ENCODE measurements at regions not wholly inside any gene's neighbourhood (a gene's known extent, or its start where the extent isn't known, plus 50 kb on each side); places are given as distances from the start of the nearest gene placed in this dataset.

DNA sequence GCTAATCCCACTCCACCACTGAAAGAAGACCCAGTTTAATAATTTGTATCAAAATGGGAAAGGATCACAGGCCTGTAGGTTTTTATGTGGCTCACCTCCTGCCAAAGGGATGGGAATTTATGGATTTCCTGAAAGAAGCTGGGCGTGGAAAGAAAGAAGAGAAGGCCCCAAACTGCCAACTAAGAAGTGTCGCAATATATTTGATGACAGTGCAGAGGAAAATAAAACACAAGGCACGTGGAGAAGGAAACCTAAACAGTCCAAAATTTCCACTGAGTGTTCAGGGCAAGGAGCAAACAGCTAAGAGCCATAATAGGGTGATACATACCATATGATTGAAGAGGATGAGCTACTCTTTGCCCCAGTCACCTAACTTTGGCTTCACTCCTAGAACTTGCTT lies 667.2 kb downstream of the GATA3 start:
- Mint-ChIP-seq H3K27me3 (no peaks in the 10 kb centered on the region), H3K27ac (no peak overlapping the region)
- CTCF ChIA-PET, result interaction anchor here in 1 of 2 donors (0.5 kb wide), 1 partner anchor 531 kb away, joined by 3 read pairs; no protein-coding TSS in a partner anchor

GRCh38 chr10:8722835-8723234 lies 668.3 kb downstream of the GATA3 start:
- DNase-seq (no peak), ATAC-seq (replicated peaks in 1 of 4) (no peak)
- peaks cover 8% of the 10 kb centered on the region for H3K36me3 Mint-ChIP-seq
- H3K4me3 Mint-ChIP-seq, result no peak overlapping the region
- no peaks in the 10 kb centered on the region for H3K4me1 ChIP-seq (ENCODE audit: control insufficient read depth in 1 of 2, extremely low read depth in 1 of 2, insufficient read depth in 2 of 2, low read length in 2 of 2)
- H3K4me1 Mint-ChIP-seq, result no peaks in the 10 kb centered on the region
- 59% methylated on average over 2 of the region's 4 CpGs for WGBS (ENCODE audit: insufficient coverage)
- POLR2A ChIA-PET, result no interaction called here
- H3K27ac ChIP-seq (ENCODE audit: low read length), result no peak overlapping the region
- no peaks in the 10 kb centered on the region for H3K27me3 Mint-ChIP-seq
- no peak overlapping the region for H3K4me3 ChIP-seq (ENCODE audit: control insufficient read depth in 1 of 2, extremely low read depth in 1 of 2, low read length in 1 of 2)
- H3K27ac Mint-ChIP-seq, result no peak overlapping the region
- CTCF ChIA-PET, result interaction anchor here in 1 of 2 donors (0.9 kb wide), 1 partner anchor 8 kb away, joined by 3 read pairs; no protein-coding TSS in a partner anchor
- no peaks in the 10 kb centered on the region for H3K36me3 ChIP-seq (ENCODE audit: control insufficient read depth in 2 of 2, extremely low read depth in 1 of 2, insufficient read depth in 1 of 2, low read length in 1 of 2)
- peaks cover 0 to 4% of the 10 kb centered on the region in 2 experiments for H3K27me3 ChIP-seq (replicated peaks in 1 of 2; ENCODE audit: control insufficient read depth in 2 of 2, extremely low read depth in 1 of 2, insufficient read depth in 2 of 2, low read length in 1 of 2)
- H3K9me3 ChIP-seq, result no peaks in the 10 kb centered on the region
- peaks cover 15 to 25% (median 23%) of the 10 kb centered on the region in 3 donors for H3K9me3 Mint-ChIP-seq

More for the DNA sequence above, 667.2 kb downstream of the GATA3 start:
- H3K27me3 ChIP-seq (replicated peaks in 1 of 2; ENCODE audit: control insufficient read depth in 2 of 2, extremely low read depth in 1 of 2, insufficient read depth in 2 of 2, low read length in 1 of 2), result peaks cover 0 to 4% of the 10 kb centered on the region in 2 experiments
- H3K36me3 Mint-ChIP-seq, result peaks cover 8% of the 10 kb centered on the region
- ATAC-seq (replicated peaks in 1 of 4) (no peak), DNase-seq (no peak)
- H3K9me3 Mint-ChIP-seq, result peaks cover 15 to 25% (median 23%) of the 10 kb centered on the region in 3 donors
- no peak overlapping the region for H3K4me3 ChIP-seq (ENCODE audit: control insufficient read depth in 1 of 2, extremely low read depth in 1 of 2, low read length in 1 of 2)
- H3K27ac ChIP-seq (ENCODE audit: low read length), result no peak overlapping the region
- H3K9me3 ChIP-seq, result no peaks in the 10 kb centered on the region
- no peak overlapping the region for H3K4me3 Mint-ChIP-seq
- WGBS (ENCODE audit: insufficient coverage), result no CpG with 5 or more reads among the region's 3 CpGs
- H3K4me1 ChIP-seq (ENCODE audit: control insufficient read depth in 1 of 2, extremely low read depth in 1 of 2, insufficient read depth in 2 of 2, low read length in 2 of 2), result no peaks in the 10 kb centered on the region
- POLR2A ChIA-PET, result no interaction called here
- no peaks in the 10 kb centered on the region for H3K4me1 Mint-ChIP-seq
- no peaks in the 10 kb centered on the region for H3K36me3 ChIP-seq (ENCODE audit: control insufficient read depth in 2 of 2, extremely low read depth in 1 of 2, insufficient read depth in 1 of 2, low read length in 1 of 2)

DNA sequence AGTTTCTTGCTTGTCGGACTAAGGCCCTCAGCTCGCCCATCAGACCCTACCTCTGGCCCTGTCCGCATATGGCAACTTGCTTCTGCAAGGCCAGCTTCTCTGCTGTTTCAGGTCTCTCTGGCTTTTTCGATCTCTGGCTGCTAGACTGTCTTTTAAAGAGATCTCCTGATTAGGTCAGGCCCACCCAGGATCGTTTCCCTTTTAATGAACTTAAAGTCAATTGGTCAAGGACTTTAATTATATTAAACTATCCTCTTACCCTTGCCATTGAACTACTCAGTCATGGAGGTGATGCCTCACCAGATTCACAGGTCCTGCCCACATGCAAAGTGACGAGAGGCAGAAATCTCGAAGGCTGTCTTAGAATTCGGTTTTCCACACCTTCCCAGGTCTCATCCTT lies 670.9 kb downstream of the GATA3 start:
- peaks cover 10 to 12% of the 10 kb centered on the region in 2 donors for H3K27me3 Mint-ChIP-seq
- ChIA-PET POLR2A (no interaction called here), CTCF (no interaction called here)
- no peak overlapping the region for H3K4me3 ChIP-seq (ENCODE audit: control insufficient read depth in 1 of 2, extremely low read depth in 1 of 2, low read length in 1 of 2)
- 91% methylated on average over 8 of the region's 8 CpGs for WGBS (ENCODE audit: insufficient coverage)
- H3K9me3 Mint-ChIP-seq, result peaks cover 3 to 5% (median 4%) of the 10 kb centered on the region in 3 donors
- H3K27me3 ChIP-seq (replicated peaks in 1 of 2; ENCODE audit: control insufficient read depth in 2 of 2, extremely low read depth in 1 of 2, insufficient read depth in 2 of 2, low read length in 1 of 2), result peaks cover 0 to 4% of the 10 kb centered on the region in 2 experiments
- H3K4me3 Mint-ChIP-seq, result no peak overlapping the region
- ATAC-seq (replicated peaks in 1 of 4) (no peak), DNase-seq (no peak)
- no peaks in the 10 kb centered on the region for H3K9me3 ChIP-seq
- H3K4me1 Mint-ChIP-seq, result no peaks in the 10 kb centered on the region
- H3K36me3 ChIP-seq (ENCODE audit: control insufficient read depth in 2 of 2, extremely low read depth in 1 of 2, insufficient read depth in 1 of 2, low read length in 1 of 2), result no peaks in the 10 kb centered on the region
- H3K27ac ChIP-seq (ENCODE audit: low read length), result no peak overlapping the region
- H3K4me1 ChIP-seq (ENCODE audit: control insufficient read depth in 1 of 2, extremely low read depth in 1 of 2, insufficient read depth in 2 of 2, low read length in 2 of 2), result no peaks in the 10 kb centered on the region
- peaks cover 4% of the 10 kb centered on the region for H3K36me3 Mint-ChIP-seq
- no peak overlapping the region for H3K27ac Mint-ChIP-seq

DNA sequence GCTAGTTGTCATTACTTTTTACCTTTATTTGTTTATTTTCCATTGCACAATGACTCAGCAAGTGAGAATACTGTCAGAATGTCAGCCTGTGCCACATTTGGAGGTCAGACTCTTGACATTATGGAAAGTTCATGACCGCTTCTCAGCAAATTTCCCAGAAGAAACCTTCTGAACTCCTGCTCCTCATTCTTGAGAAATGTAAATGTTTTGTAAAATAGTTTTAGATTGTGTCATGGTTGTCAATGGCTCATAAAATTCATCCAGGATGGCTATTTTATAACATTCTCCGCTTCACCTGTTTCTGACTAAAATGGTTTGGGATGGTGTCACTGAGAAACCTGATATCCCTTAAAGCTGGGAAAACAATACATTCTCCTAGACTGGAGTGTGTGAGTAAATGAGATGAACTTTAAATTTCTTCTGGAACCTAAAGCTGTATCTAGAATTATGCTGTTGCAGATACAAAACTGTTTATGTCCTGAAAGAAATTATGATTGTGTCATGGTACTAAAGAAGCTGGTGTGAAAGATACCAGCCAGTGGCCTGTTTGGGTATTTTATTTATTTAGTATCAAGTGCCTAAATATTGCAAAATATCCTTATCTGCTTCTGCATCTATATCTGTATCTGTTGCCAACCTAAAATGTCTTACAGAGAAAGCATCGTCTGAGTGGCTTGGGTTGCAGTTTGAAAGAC lies 671.7 kb downstream of the GATA3 start:
- peaks cover 4% of the 10 kb centered on the region for H3K36me3 Mint-ChIP-seq
- no peaks in the 10 kb centered on the region for H3K9me3 ChIP-seq
- no peak overlapping the region for H3K27ac Mint-ChIP-seq
- peaks cover 0 to 4% of the 10 kb centered on the region in 2 experiments for H3K27me3 ChIP-seq (replicated peaks in 1 of 2; ENCODE audit: control insufficient read depth in 2 of 2, extremely low read depth in 1 of 2, insufficient read depth in 2 of 2, low read length in 1 of 2)
- H3K27me3 Mint-ChIP-seq, result peaks cover 10 to 12% of the 10 kb centered on the region in 2 donors
- no peaks in the 10 kb centered on the region for H3K36me3 ChIP-seq (ENCODE audit: control insufficient read depth in 2 of 2, extremely low read depth in 1 of 2, insufficient read depth in 1 of 2, low read length in 1 of 2)
- no CpG with 5 or more reads among the region's 3 CpGs for WGBS (ENCODE audit: insufficient coverage)
- DNase-seq (no peak), ATAC-seq (replicated peaks in 1 of 4) (no peak)
- H3K4me3 Mint-ChIP-seq, result no peak overlapping the region
- H3K27ac ChIP-seq (ENCODE audit: low read length), result no peak overlapping the region
- H3K4me1 ChIP-seq (ENCODE audit: control insufficient read depth in 1 of 2, extremely low read depth in 1 of 2, insufficient read depth in 2 of 2, low read length in 2 of 2), result no peaks in the 10 kb centered on the region
- H3K4me1 Mint-ChIP-seq, result no peaks in the 10 kb centered on the region
- no peak overlapping the region for H3K4me3 ChIP-seq (ENCODE audit: control insufficient read depth in 1 of 2, extremely low read depth in 1 of 2, low read length in 1 of 2)
- POLR2A ChIA-PET, result no interaction called here
- peaks cover 3 to 5% (median 4%) of the 10 kb centered on the region in 3 donors for H3K9me3 Mint-ChIP-seq
- CTCF ChIA-PET, result no interaction called here

GRCh38 chr10:8726779-8727084 lies 672.2 kb downstream of the GATA3 start:
- ATAC-seq (replicated peaks in 1 of 4), result no peak
- peaks cover 0 to 5% of the 10 kb centered on the region in 2 experiments for H3K27me3 ChIP-seq (replicated peaks in 1 of 2; ENCODE audit: control insufficient read depth in 2 of 2, extremely low read depth in 1 of 2, insufficient read depth in 2 of 2, low read length in 1 of 2)

GRCh38 chr10:8731121-8732095 lies 676.9 kb downstream of the GATA3 start:
- Mint-ChIP-seq H3K36me3 (no peaks in the 10 kb centered on the region), H3K9me3 (no peaks in the 10 kb centered on the region), H3K27ac (no peak overlapping the region), H3K27me3 (peaks cover 10 to 16% of the 10 kb centered on the region in 2 donors), H3K4me3 (no peak overlapping the region), H3K4me1 (no peaks in the 10 kb centered on the region)
- no peaks in the 10 kb centered on the region for H3K4me1 ChIP-seq (ENCODE audit: control insufficient read depth in 1 of 2, extremely low read depth in 1 of 2, insufficient read depth in 2 of 2, low read length in 2 of 2)
- no peak overlapping the region for H3K4me3 ChIP-seq (ENCODE audit: control insufficient read depth in 1 of 2, extremely low read depth in 1 of 2, low read length in 1 of 2)
- 89% methylated on average over 10 of the region's 18 CpGs for WGBS (ENCODE audit: insufficient coverage)
- H3K27me3 ChIP-seq (replicated peaks in 1 of 2; ENCODE audit: control insufficient read depth in 2 of 2, extremely low read depth in 1 of 2, insufficient read depth in 2 of 2, low read length in 1 of 2), result peaks cover 0 to 2% of the 10 kb centered on the region in 2 experiments
- ChIA-PET CTCF (interaction anchor here in 1 of 2 donors (1.1 kb wide), 1 partner anchor 9 kb away, joined by 3 read pairs; no protein-coding TSS in a partner anchor), POLR2A (no interaction called here)
- ATAC-seq (replicated peaks in 1 of 4) (no peak), DNase-seq (no peak)
- H3K9me3 ChIP-seq, result no peaks in the 10 kb centered on the region
- no peaks in the 10 kb centered on the region for H3K36me3 ChIP-seq (ENCODE audit: control insufficient read depth in 2 of 2, extremely low read depth in 1 of 2, insufficient read depth in 1 of 2, low read length in 1 of 2)
- H3K27ac ChIP-seq (ENCODE audit: low read length), result no peak overlapping the region

More at GRCh38 chr10:8726779-8727084, 672.2 kb downstream of the GATA3 start:
- H3K4me1 ChIP-seq (ENCODE audit: control insufficient read depth in 1 of 2, extremely low read depth in 1 of 2, insufficient read depth in 2 of 2, low read length in 2 of 2), result no peaks in the 10 kb centered on the region
- ChIA-PET CTCF (no interaction called here), POLR2A (no interaction called here)
- DNase-seq, result no peak
- H3K36me3 Mint-ChIP-seq, result peaks cover 4% of the 10 kb centered on the region
- no peaks in the 10 kb centered on the region for H3K9me3 ChIP-seq
- WGBS (ENCODE audit: insufficient coverage), result 67% methylated on average over 1 of the region's 5 CpGs
- no peak overlapping the region for H3K27ac ChIP-seq (ENCODE audit: low read length)
- H3K27me3 Mint-ChIP-seq, result peaks cover 10 to 13% of the 10 kb centered on the region in 2 donors
- peaks cover 1 to 5% (median 4%) of the 10 kb centered on the region in 3 donors for H3K9me3 Mint-ChIP-seq
- no peak overlapping the region for H3K4me3 ChIP-seq (ENCODE audit: control insufficient read depth in 1 of 2, extremely low read depth in 1 of 2, low read length in 1 of 2)
- H3K27ac Mint-ChIP-seq, result no peak overlapping the region
- no peaks in the 10 kb centered on the region for H3K4me1 Mint-ChIP-seq
- H3K36me3 ChIP-seq (ENCODE audit: control insufficient read depth in 2 of 2, extremely low read depth in 1 of 2, insufficient read depth in 1 of 2, low read length in 1 of 2), result no peaks in the 10 kb centered on the region
- no peak overlapping the region for H3K4me3 Mint-ChIP-seq
